ENCODE measurements at regions not wholly inside any gene's neighbourhood (a gene's known extent, or its start where the extent isn't known, plus 50 kb on each side); places are given as distances from the start of the nearest gene placed in this dataset.

DNA sequence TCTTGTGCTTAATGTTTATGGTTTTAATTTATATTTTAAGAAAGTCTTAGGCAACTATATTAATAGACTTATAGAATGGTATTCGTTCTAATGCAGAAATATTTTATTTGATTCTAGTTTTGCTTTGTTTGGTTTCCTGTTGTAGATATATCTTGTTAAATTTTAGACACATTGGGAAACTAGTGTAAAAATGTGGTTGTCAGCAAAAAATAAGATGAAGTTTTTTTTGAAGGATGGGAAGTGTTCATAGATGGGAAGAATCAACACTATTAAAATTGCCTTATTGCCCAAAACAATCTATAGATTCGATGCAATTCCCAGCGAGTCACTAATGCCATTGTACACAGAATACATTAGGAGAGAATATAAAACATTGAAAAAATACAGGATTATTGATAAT is 278.9 kb downstream of the ZWINT start:
- no peak for TF ChIP-seq CTCF (conservative IDR thresholded peaks at IDR 0.05)

DNA sequence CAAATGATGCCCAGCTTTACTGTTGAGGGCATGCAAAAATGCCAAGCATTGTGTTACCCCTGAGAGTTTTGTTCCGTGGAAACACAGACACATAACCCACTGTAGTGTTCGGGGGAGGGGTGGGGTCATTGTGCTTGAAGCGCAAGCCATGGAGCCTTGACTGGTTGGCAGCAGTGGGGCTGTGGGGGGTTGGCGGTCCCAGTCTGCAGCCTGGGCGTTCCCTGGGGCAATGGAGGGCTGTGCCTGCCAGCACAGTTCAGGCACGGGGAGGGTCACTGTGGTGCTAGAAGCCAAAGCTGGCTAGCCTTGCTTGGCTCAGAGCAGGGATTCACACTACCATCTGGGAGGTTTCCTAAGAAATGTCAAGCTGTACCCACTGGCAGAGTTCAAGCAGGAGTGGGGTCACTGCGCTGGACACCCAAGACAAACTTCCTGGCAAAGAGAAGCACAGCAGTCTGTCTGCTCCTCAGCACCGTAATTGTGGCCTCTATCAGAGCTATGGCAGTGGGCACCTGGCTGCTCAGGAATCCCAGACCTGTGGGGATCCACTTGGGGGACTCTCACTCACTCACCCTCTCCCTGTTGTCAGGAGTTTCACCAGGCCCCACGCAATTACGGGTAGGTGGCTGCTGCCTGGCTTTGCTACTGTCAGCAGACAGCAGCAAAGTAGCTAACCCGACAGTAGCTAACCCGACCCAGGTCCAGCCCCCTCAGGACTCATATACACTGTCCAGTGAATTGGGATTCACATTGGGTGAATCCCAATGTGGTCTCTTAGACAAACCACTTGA is 292.4 kb downstream of the ZWINT start:
- no peak for TF ChIP-seq CTCF (conservative IDR thresholded peaks at IDR 0.05)
- no peak overlapping the region for H3K27ac ChIP-seq

More for the DNA sequence above, 278.9 kb downstream of the ZWINT start:
- no peak overlapping the region for H3K27ac ChIP-seq

- no peak overlapping the region for H3K27ac ChIP-seq
- no peak for TF ChIP-seq CTCF (conservative IDR thresholded peaks at IDR 0.05)
These were observed 293.0 kb downstream of the ZWINT start for GRCh38 chr10:56068040-56068439.

- no peak for TF ChIP-seq CTCF (conservative IDR thresholded peaks at IDR 0.05)
- no peak overlapping the region for H3K27ac ChIP-seq
These were observed 297.4 kb downstream of the ZWINT start for GRCh38 chr10:56063642-56064041.

DNA sequence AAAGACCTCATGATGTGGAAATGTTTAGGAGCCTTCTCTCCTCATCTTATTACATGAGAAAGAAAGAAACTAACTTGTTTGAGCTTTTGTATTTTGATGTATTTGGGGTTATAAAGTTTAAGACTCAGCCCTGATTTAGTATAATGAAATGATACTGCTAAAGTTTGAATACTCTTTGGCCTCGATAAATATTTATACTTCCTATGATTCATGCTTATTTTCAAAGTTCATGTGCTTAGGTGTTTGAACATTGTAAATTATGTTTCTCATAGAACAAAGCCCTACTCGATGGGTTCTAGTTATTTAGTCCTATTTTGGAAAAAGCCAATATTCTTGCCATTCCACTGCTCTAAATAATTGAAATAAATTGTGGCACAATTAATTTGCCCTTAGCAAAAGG is 303.2 kb downstream of the ZWINT start:
- TF ChIP-seq CTCF (conservative IDR thresholded peaks at IDR 0.05), result no peak
- no peak overlapping the region for H3K27ac ChIP-seq

- TF ChIP-seq CTCF (conservative IDR thresholded peaks at IDR 0.05), result no peak
- no peak overlapping the region for H3K27ac ChIP-seq
These were observed 325.6 kb downstream of the ZWINT start for GRCh38 chr10:56035489-56035888.

- TF ChIP-seq CTCF (conservative IDR thresholded peaks at IDR 0.05), result no peak
- H3K27ac ChIP-seq, result no peak overlapping the region
These were observed 332.5 kb downstream of the ZWINT start for GRCh38 chr10:56028298-56029132.

Data from VCaP (cell line).